Activated CD4-positive, alpha-beta T cell treated with anti-CD3 and anti-CD28 coated beads, Interleukin-2, amount 10 ng/mL, durations not matched to agents 24 days and 14 days (primary cell): ENCODE measurements at regions not wholly inside any gene's neighbourhood (a gene's known extent, or its start where the extent isn't known, plus 50 kb on each side); places are given as distances from the start of the nearest gene placed in this dataset.

ENCODE experiments used
- DNase-seq: peaks from one replicate; pipeline ENCODE4 v3.0.0; 2022
- H3K27ac Mint-ChIP-seq: one replicate; pipeline ENCODE4 v1.8.0; 2022; ENCODE audit warnings: mild to moderate bottlenecking, mixed read lengths
- H3K27me3 Mint-ChIP-seq: one replicate; pipeline ENCODE4 v1.8.0; 2022; ENCODE audit warnings: mixed read lengths
- H3K36me3 Mint-ChIP-seq: one replicate; pipeline ENCODE4 v1.8.0; 2022; ENCODE audit warnings: low read depth, mild to moderate bottlenecking, mixed read lengths
- H3K4me1 Mint-ChIP-seq: one replicate; pipeline ENCODE4 v1.8.0; 2021; ENCODE audit warnings: mixed read lengths
- H3K4me3 Mint-ChIP-seq: one replicate; pipeline ENCODE4 v1.8.0; 2022; ENCODE audit warnings: mild to moderate bottlenecking, moderate library complexity, mixed read lengths
- H3K9me3 Mint-ChIP-seq: one replicate; pipeline ENCODE4 v1.8.0; 2021; ENCODE audit warnings: mixed read lengths
- intact Hi-C: fragments of 100-400 bp; cut with micrococcal nuclease; formaldehyde crosslinking; loops from one replicate; pipeline ENCODE4 v1.15.1; 2023

- no peaks in the 10 kb centered on the region for H3K27me3 Mint-ChIP-seq
- intact Hi-C loops, result no loop called here
- H3K36me3 Mint-ChIP-seq, result no peaks in the 10 kb centered on the region
- H3K9me3 Mint-ChIP-seq, result peaks cover 3% of the 10 kb centered on the region
- no peak for DNase-seq
- no peak overlapping the region for H3K4me3 Mint-ChIP-seq
- H3K4me1 Mint-ChIP-seq, result no peaks in the 10 kb centered on the region
- no peak overlapping the region for H3K27ac Mint-ChIP-seq
Observed at GRCh38 chr13:103960001-103960400, 893.8 kb upstream of the SLC10A2 start.

GRCh38 chr13:103958691-103959090 lies 892.5 kb upstream of the SLC10A2 start:
- Mint-ChIP-seq H3K4me3 (no peak overlapping the region), H3K27ac (no peak overlapping the region), H3K27me3 (no peaks in the 10 kb centered on the region), H3K4me1 (no peaks in the 10 kb centered on the region), H3K9me3 (no peaks in the 10 kb centered on the region), H3K36me3 (no peaks in the 10 kb centered on the region)
- DNase-seq, result no peak
- intact Hi-C loops, result no loop called here

GRCh38 chr13:103957939-103958338 lies 891.7 kb upstream of the SLC10A2 start:
- intact Hi-C loops, result no loop called here
- no peak overlapping the region for H3K4me3 Mint-ChIP-seq
- H3K4me1 Mint-ChIP-seq, result no peaks in the 10 kb centered on the region

GRCh38 chr13:103953859-103954258 lies 887.6 kb upstream of the SLC10A2 start:
- Mint-ChIP-seq H3K27ac (no peak overlapping the region), H3K27me3 (no peaks in the 10 kb centered on the region), H3K36me3 (no peaks in the 10 kb centered on the region), H3K4me1 (no peaks in the 10 kb centered on the region), H3K4me3 (no peak overlapping the region), H3K9me3 (peaks cover 4% of the 10 kb centered on the region)
- DNase-seq, result no peak
- intact Hi-C loops, result no loop called here

More at GRCh38 chr13:103957939-103958338, 891.7 kb upstream of the SLC10A2 start:
- no peaks in the 10 kb centered on the region for H3K27me3 Mint-ChIP-seq
- no peak for DNase-seq
- no peak overlapping the region for H3K27ac Mint-ChIP-seq
- H3K9me3 Mint-ChIP-seq, result no peaks in the 10 kb centered on the region
- no peaks in the 10 kb centered on the region for H3K36me3 Mint-ChIP-seq

- peaks cover 4% of the 10 kb centered on the region for H3K9me3 Mint-ChIP-seq
- DNase-seq, result no peak
- H3K4me1 Mint-ChIP-seq, result no peaks in the 10 kb centered on the region
- no peaks in the 10 kb centered on the region for H3K27me3 Mint-ChIP-seq
- intact Hi-C loops, result no loop called here
- no peaks in the 10 kb centered on the region for H3K36me3 Mint-ChIP-seq
- no peak overlapping the region for H3K27ac Mint-ChIP-seq
- no peak overlapping the region for H3K4me3 Mint-ChIP-seq
Observed at GRCh38 chr13:103952183-103952582, 886.0 kb upstream of the SLC10A2 start.

GRCh38 chr13:103948426-103948825 lies 882.2 kb upstream of the SLC10A2 start:
- intact Hi-C loops, result no loop called here
- Mint-ChIP-seq H3K36me3 (no peaks in the 10 kb centered on the region), H3K9me3 (peaks cover 4% of the 10 kb centered on the region), H3K4me1 (no peaks in the 10 kb centered on the region), H3K27ac (no peak overlapping the region), H3K27me3 (no peaks in the 10 kb centered on the region), H3K4me3 (no peak overlapping the region)
- DNase-seq, result no peak

GRCh38 chr13:103945836-103946235 lies 879.6 kb upstream of the SLC10A2 start:
- no peaks in the 10 kb centered on the region for H3K4me1 Mint-ChIP-seq

GRCh38 chr13:103941506-103942140 lies 875.4 kb upstream of the SLC10A2 start:
- H3K4me3 Mint-ChIP-seq, result no peak overlapping the region

More at GRCh38 chr13:103945836-103946235, 879.6 kb upstream of the SLC10A2 start:
- intact Hi-C loops, result no loop called here
- H3K27ac Mint-ChIP-seq, result no peak overlapping the region
- H3K4me3 Mint-ChIP-seq, result no peak overlapping the region
- no peaks in the 10 kb centered on the region for H3K9me3 Mint-ChIP-seq
- H3K36me3 Mint-ChIP-seq, result no peaks in the 10 kb centered on the region
- DNase-seq, result no peak
- H3K27me3 Mint-ChIP-seq, result no peaks in the 10 kb centered on the region

GRCh38 chr13:103935117-103935516 lies 868.9 kb upstream of the SLC10A2 start:
- H3K36me3 Mint-ChIP-seq, result no peaks in the 10 kb centered on the region
- H3K9me3 Mint-ChIP-seq, result peaks cover 5% of the 10 kb centered on the region
- DNase-seq, result no peak
- no peaks in the 10 kb centered on the region for H3K27me3 Mint-ChIP-seq
- H3K4me3 Mint-ChIP-seq, result no peak overlapping the region
- intact Hi-C loops, result no loop called here
- H3K27ac Mint-ChIP-seq, result no peak overlapping the region
- H3K4me1 Mint-ChIP-seq, result no peaks in the 10 kb centered on the region

More at GRCh38 chr13:103941506-103942140, 875.4 kb upstream of the SLC10A2 start:
- Mint-ChIP-seq H3K27ac (no peak overlapping the region), H3K9me3 (no peaks in the 10 kb centered on the region), H3K4me1 (no peaks in the 10 kb centered on the region), H3K27me3 (no peaks in the 10 kb centered on the region), H3K36me3 (no peaks in the 10 kb centered on the region)
- intact Hi-C loops, result no loop called here
- DNase-seq, result no peak

- H3K4me1 Mint-ChIP-seq, result no peaks in the 10 kb centered on the region
- H3K4me3 Mint-ChIP-seq, result no peak overlapping the region
- H3K27ac Mint-ChIP-seq, result no peak overlapping the region
- H3K9me3 Mint-ChIP-seq, result peaks cover 5% of the 10 kb centered on the region
- DNase-seq, result no peak
- no peaks in the 10 kb centered on the region for H3K27me3 Mint-ChIP-seq
- no peaks in the 10 kb centered on the region for H3K36me3 Mint-ChIP-seq
- intact Hi-C loops, result no loop called here
Observed at GRCh38 chr13:103931885-103932284, 865.7 kb upstream of the SLC10A2 start.

- Mint-ChIP-seq H3K27me3 (no peaks in the 10 kb centered on the region), H3K9me3 (peaks cover 5% of the 10 kb centered on the region)
- intact Hi-C loops, result no loop called here
Observed at GRCh38 chr13:103931331-103931845, 865.2 kb upstream of the SLC10A2 start.

GRCh38 chr13:103926118-103926517 lies 859.9 kb upstream of the SLC10A2 start:
- H3K4me1 Mint-ChIP-seq, result no peaks in the 10 kb centered on the region
- no peak overlapping the region for H3K4me3 Mint-ChIP-seq
- no peaks in the 10 kb centered on the region for H3K36me3 Mint-ChIP-seq
- no peak overlapping the region for H3K27ac Mint-ChIP-seq
- intact Hi-C loops, result no loop called here
- H3K9me3 Mint-ChIP-seq, result no peaks in the 10 kb centered on the region
- H3K27me3 Mint-ChIP-seq, result no peaks in the 10 kb centered on the region
- DNase-seq, result no peak

More at GRCh38 chr13:103931331-103931845, 865.2 kb upstream of the SLC10A2 start:
- DNase-seq, result no peak
- Mint-ChIP-seq H3K4me1 (no peaks in the 10 kb centered on the region), H3K27ac (no peak overlapping the region), H3K4me3 (no peak overlapping the region), H3K36me3 (no peaks in the 10 kb centered on the region)

GRCh38 chr13:103908911-103909310 lies 842.7 kb upstream of the SLC10A2 start:
- Mint-ChIP-seq H3K9me3 (no peaks in the 10 kb centered on the region), H3K4me3 (no peak overlapping the region), H3K27me3 (no peaks in the 10 kb centered on the region), H3K27ac (no peak overlapping the region), H3K4me1 (no peaks in the 10 kb centered on the region), H3K36me3 (no peaks in the 10 kb centered on the region)
- intact Hi-C loops, result no loop called here
- no peak for DNase-seq

GRCh38 chr13:103908274-103908673 lies 842.1 kb upstream of the SLC10A2 start:
- H3K4me3 Mint-ChIP-seq, result no peak overlapping the region
- no peak for DNase-seq
- no peaks in the 10 kb centered on the region for H3K27me3 Mint-ChIP-seq
- H3K27ac Mint-ChIP-seq, result no peak overlapping the region
- intact Hi-C loops, result no loop called here
- no peaks in the 10 kb centered on the region for H3K4me1 Mint-ChIP-seq
- no peaks in the 10 kb centered on the region for H3K36me3 Mint-ChIP-seq
- no peaks in the 10 kb centered on the region for H3K9me3 Mint-ChIP-seq

- no peak overlapping the region for H3K4me3 Mint-ChIP-seq
- no peaks in the 10 kb centered on the region for H3K4me1 Mint-ChIP-seq
- no peak for DNase-seq
- H3K36me3 Mint-ChIP-seq, result no peaks in the 10 kb centered on the region
- intact Hi-C loops, result no loop called here
- no peak overlapping the region for H3K27ac Mint-ChIP-seq
- H3K9me3 Mint-ChIP-seq, result no peaks in the 10 kb centered on the region
- H3K27me3 Mint-ChIP-seq, result no peaks in the 10 kb centered on the region
Observed at GRCh38 chr13:103903790-103904189, 837.6 kb upstream of the SLC10A2 start.
